HG03095 (cell line): ENCODE measurements at regions not wholly inside any gene's neighbourhood (a gene's known extent, or its start where the extent isn't known, plus 50 kb on each side); places are given as distances from the start of the nearest gene placed in this dataset.

ENCODE experiments used
- ATAC-seq: cut with Tn5 transposase; IDR thresholded peaks from one replicate; pipeline ENCODE4 v1.9.1; 2021; ENCODE audit warnings: moderate library complexity; ENCODE audit not compliant: unreplicated experiment

GRCh38 chr20:20888266-20888656 is 175.8 kb upstream of the RALGAPA2 start:
- no peak for ATAC-seq

DNA sequence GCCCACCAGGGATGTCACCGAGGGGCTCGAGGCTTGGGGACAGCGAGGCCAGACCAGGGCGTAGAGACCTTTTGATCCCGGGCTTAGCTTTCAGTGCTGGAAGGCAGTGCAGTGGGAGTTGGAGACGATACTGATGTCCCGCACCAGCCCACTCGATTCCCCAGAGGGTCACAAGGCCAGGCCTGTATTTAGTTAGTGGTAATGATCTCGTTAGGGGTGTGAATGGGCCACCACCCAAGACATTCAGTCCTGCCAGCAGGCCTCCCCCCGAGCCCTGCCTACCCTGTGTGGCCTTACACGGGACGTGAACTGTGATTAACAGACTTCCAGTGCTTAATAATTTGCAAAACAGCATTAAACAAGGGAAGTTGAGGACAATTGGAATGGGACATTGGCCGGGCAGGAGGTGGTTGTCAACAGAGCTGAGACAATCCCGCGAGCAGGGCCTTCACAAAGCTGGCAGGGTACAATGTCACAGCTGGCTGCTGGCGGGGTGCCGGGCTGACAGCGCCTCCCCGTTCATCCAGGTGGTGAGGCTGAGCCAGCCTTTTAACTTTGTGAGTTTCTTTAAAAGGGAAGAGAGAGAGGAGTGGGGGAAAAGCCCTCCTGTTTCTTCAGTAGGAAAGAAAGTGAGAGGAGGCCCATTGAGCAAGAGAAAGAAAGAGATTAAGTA is 175.3 kb upstream of the RALGAPA2 start:
- ATAC-seq = no peak

DNA sequence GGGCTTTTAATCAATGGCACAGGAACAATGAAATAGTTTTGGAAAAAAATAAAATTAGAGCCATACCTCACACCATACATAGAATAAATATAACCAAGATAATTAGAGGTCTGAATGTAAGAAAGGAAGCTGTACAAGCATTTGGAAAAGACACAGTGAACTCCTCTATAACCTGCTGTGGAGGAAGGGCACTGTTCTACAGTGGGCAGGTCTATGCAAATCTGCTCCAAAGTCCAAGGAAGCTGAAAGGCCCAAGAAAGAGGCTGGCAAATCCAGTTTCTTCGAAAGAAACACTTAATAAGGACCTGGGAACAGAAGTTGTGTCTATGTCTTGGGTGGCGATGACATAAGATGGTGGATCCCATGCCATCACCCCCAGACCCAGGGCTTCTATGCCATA is 169.4 kb upstream of the RALGAPA2 start:
- ATAC-seq = no peak

DNA sequence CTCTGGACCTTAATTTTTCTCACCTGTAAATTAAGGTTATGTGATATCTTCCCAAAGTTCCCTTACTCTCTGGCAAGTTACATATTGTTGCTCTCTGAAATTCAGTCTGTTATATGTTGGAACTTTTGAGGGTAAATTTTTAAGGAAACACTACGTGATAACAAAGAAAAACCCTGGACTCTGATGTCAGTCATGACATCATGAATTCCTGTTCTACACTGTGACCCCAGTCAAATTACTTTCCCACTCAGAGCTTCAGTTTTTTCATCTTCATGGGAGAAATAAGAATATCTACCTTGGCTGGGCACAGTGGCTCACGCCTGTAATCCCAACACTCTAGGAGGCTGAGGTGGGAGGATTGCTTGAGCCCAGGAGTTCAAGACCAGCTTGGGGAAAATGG is 164.6 kb upstream of the RALGAPA2 start:
- ATAC-seq = no peak

DNA sequence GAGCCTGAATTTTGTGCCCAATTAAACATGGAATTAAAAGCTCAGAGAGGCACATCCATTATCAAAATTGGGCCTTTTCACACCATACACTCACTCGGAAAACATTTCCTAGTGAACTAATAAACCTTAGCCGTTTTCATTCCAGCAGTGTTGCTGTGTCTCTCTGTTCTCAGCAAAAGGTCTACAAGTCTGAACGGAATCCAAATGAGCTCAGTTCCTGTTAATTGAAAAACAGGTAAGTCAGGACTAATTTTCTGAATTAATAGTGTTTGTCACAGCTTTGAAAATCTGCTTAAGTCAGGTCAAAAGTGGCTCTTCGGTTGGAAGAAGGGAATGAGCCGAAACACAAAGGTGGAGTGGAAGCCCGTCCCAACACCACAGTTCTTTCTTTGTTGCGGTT is 163.3 kb upstream of the RALGAPA2 start:
- ATAC-seq = no peak

DNA sequence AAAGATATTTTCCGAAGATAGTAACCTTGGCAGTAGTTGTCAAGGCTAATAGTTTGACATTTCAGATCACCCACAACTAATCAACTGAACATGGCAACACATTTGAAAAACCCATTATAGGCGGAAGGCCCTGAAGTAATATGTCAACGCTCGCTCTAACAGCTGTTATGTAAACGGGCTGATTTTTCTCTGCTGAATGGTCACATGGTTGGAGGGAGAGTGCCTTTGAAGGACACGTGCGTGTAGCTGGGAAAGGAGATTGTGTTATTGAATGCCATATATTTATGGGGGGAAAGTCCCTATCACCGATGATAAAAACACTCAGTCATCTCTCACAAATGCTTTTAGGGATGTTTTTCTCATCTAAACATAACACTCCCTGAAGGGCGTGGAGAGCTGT is 160.0 kb upstream of the RALGAPA2 start:
- ATAC-seq = no peak

DNA sequence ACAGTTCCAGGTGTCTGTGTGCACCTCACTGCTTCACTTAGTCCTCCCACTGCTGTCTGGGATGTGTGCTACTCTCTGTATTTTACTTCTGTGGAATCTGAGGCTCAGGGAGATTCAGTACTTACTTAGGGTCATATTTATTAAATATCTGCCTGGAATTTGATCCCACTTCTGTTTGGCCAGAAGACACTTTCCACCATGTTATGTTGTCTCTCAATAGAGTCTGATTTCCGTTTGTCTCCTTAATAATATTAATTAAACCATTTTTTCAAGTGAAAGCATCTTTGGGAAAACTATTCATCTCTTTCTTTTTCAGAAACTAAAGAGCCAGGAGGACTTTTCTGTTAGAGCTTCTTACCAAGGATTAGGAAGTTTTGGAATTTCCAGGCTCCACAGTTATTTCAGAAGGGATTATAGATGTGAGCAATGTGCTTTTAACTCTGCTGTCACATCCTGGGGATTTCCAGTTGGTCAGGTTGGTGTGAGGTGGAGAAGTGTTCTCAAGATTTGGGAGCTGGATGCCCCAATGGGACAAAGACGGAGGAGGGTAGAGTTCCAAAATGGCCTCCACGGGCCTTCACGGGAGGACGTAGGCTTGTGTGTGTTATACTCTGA is 156.8 kb upstream of the RALGAPA2 start:
- ATAC-seq = no peak

DNA sequence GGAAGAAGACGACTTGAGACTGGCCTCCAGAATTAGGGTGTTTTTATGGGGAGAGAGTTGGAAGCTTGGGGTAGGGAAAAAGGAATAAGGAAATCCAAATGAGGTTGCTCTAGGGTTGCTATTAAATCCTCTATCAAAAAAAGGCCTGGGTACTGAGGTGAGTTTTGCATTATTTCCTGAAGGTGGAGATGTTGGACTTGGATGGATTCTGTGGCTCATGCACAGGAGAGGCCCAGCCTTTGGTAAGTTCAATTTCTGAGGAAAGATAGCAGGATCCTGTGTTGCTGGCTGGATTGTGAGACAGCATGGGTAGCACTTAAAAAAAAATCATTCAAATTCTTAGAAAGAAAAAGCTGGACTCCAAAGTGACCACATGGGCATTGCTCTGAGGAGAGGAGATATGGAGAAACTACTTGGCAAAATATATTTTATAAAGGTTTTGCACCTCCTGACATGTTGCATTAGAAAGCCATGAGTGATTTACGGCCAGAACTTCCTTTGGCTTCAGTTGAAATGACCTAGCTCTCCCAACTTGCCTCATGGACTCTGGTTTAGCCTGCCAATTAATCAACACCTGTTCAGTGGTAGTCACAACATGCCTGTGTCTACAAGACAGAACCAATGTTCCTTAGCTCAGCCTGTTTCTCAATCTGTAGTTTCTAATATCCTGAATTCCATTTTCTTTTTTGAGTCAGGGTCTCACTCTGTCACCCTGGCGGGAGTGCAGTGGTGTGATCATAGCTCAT is 152.1 kb upstream of the RALGAPA2 start:
- ATAC-seq = no peak

DNA sequence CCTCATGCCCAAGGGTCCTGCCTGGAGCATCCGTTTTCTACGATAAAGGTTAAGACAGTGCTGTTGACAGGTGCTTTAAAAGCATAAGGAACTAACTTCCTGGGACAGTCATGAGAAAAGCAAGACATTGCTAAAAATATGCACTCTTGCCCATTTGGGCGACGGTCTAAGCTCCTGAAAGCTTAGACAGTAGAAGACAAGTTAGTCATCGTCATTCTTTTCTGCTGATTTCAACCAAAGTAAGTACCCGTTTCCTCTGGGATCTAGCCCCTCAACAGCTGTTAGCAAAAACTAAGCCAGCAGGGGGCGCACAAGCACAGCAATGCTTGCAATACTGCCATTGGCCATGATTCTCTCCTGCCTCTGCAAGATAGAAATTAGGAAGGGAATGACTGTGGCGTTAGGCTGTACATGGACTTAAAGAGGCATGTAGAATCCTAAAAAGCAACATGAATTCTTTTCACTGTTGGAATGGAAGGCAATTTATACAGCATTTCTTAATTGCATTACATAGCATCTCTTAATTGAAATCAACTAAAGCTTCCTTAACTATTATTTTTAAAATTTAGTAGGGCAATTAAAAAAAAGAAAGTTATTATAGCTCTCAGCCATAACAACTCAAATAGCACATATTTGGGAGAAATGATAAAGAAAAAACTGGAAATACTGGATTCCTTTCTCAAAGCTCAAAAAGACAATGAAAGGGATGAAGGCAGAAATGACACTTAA is 147.8 kb upstream of the RALGAPA2 start:
- ATAC-seq = peak; percentile 72

DNA sequence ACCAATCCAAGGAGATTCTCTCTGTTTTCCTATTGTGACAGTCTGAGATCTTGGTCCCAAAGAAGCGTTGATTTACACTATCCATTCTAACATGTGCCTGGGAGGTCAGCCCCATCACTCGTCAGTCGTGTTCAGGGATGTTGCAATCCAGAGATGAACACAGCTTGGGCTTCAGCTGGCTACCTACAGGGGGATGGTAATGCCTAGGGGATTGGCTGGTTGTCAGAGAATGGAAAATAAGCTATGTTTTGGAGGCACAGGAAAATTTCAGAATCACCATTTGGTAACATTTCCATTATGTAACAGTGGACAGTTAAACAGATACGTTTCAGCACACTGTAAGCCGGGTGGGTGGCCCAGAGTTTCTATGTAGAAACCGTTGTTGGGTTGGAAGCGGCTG is 147.1 kb upstream of the RALGAPA2 start:
- no peak for ATAC-seq

DNA sequence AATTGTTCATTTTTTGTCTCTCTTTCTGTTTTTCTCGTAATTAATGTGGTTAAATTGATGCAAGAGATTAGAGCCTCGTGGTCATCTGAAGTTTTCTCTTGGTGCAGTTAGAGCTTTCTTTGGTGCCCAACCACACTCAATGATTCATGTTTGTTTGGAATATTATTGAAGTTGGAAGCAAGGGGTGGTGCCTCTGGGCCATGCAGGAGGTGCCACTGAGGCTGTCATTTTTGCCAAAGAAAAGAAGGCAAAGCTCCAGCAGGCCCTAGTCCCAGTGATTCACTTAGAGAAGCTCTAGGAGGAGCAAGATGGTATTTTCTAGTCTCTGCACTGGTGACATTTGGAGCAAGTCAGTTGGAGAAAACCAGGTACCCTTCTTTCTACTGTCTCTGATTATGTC is 144.5 kb upstream of the RALGAPA2 start:
- no peak for ATAC-seq

GRCh38 chr20:20856306-20856705 is 143.9 kb upstream of the RALGAPA2 start:
- ATAC-seq = no peak

GRCh38 chr20:20851385-20851784 is 138.9 kb upstream of the RALGAPA2 start:
- no peak for ATAC-seq

GRCh38 chr20:20850407-20850806 is 138.0 kb upstream of the RALGAPA2 start:
- ATAC-seq = no peak

- no peak for ATAC-seq
Observed at GRCh38 chr20:20849161-20849560, 136.7 kb upstream of the RALGAPA2 start.

DNA sequence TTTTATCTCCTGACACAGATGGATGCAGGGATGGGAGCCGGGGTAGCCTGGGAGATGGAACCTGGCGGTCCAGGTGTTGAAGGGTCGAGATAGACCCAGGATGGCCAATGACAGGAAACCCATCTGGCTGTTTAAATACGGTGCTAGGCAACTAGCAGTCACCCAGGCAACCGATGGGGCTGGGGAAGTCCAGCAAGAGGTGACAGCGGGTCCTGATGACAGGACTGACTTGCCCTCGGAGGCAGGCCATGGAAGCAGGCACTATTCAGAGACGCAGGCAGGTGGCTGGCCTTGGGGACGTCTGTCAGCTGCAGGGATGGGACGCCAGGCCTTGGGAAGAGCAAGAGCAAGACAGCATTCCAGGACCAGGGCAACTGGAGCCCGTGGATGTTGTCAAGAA is 135.4 kb upstream of the RALGAPA2 start:
- no peak for ATAC-seq

DNA sequence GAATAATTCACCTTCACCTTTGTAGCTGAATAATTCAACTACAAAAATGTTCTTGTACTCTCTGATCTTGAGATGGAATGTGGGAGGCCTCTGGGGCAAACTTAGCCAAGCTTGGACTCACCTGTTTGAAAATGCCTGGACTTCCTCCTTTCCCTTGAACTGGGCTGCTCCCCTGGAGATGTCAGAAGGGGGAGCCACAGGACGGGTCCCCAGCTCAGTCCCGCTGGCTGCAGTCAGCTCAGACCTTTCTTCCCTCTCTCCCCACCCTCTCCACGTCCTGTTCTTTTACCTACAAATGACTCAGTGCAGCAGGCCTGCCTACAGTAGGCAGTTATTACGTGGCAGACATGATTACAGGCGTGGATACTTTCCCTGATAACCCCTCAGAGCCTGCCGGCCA is 131.5 kb upstream of the RALGAPA2 start:
- ATAC-seq = no peak

GRCh38 chr20:20839771-20840170 is 127.3 kb upstream of the RALGAPA2 start:
- no peak for ATAC-seq

- no peak for ATAC-seq
Observed at GRCh38 chr20:20837574-20838021, 125.2 kb upstream of the RALGAPA2 start.

GRCh38 chr20:20836836-20837235 is 124.4 kb upstream of the RALGAPA2 start:
- no peak for ATAC-seq

GRCh38 chr20:20835897-20836296 is 123.5 kb upstream of the RALGAPA2 start:
- no peak for ATAC-seq

GRCh38 chr20:20834008-20834407 is 121.6 kb upstream of the RALGAPA2 start:
- no peak for ATAC-seq
